ENCODE measurements at regions not wholly inside any gene's neighbourhood (a gene's known extent, or its start where the extent isn't known, plus 50 kb on each side); places are given as distances from the start of the nearest gene placed in this dataset.

- H3K4me2 ChIP-seq (ENCODE audit: insufficient read depth, low read length) = no peak overlapping the region
- H3K9me1 ChIP-seq (ENCODE audit: control insufficient read depth, insufficient read depth, low read length) = no peaks in the 10 kb centered on the region
- TF ChIP-seq SMARCE1 (IDR thresholded peaks at IDR 0.05) (no peak), ZNF12 (CRISPR knock-in tag; IDR thresholded peaks at IDR 0.05) (no peak), NFIX (CRISPR knock-in tag; IDR thresholded peaks at IDR 0.05; ENCODE audit: low read depth) (peak; percentile 66), NFIC (IDR thresholded peaks at IDR 0.05) (peak; percentile 90)
- no TSS peak for BruUV-seq (replicated peaks)
- 0% methylated on average over 1 of the region's 1 CpG for WGBS (ENCODE audit: insufficient coverage, low coverage, missing lambda C conversion rate)
- intact Hi-C loops (cut with micrococcal nuclease) (loop anchor here (5.0 to 10.0 kb wide), 3 partner anchors 642 to 1556 kb away; no protein-coding TSS in a partner anchor), in situ Hi-C loops (cut with MboI) (no loop called here)
- ATAC-seq = no peak
- no peak overlapping the region for H3K4me3 ChIP-seq
- no peaks in the 10 kb centered on the region for H3K4me1 ChIP-seq (replicated peaks in 1 of 2; ENCODE audit: control insufficient read depth in 2 of 2, insufficient read depth in 2 of 2, low read length in 2 of 2)
- H3K27ac ChIP-seq (ENCODE audit: extremely low read depth, low read depth, low read length) = no peak overlapping the region
- H3K79me2 ChIP-seq (ENCODE audit: control insufficient read depth, insufficient read depth, low read length) = no peaks in the 10 kb centered on the region
- no peaks in the 10 kb centered on the region for H3K9me3 ChIP-seq (replicated peaks; ENCODE audit: control insufficient read depth, insufficient read depth, low read depth, low read length)
- peak in 1 of 4 experiments; percentile 7 for DNase-seq (ENCODE audit: extremely low read depth in 1 of 4, low spot score in 3 of 4)
- FAIRE-seq = no peak
- no peaks in the 10 kb centered on the region for H4K20me1 ChIP-seq (replicated peaks; ENCODE audit: control insufficient read depth, insufficient read depth, low read length)
- no peak overlapping the region for H2AFZ ChIP-seq (ENCODE audit: low read depth, low read length)
- H3K36me3 ChIP-seq (ENCODE audit: control insufficient read depth, insufficient read depth, low read length) = no peaks in the 10 kb centered on the region
- no peak overlapping the region for H3K9ac ChIP-seq (ENCODE audit: insufficient read depth in 1 of 2, low read depth in 2 of 2, low read length in 2 of 2)
- ChIA-PET POLR2A (no interaction called here), CTCF (ENCODE audit: low intra/inter-chr PET ratio) (no interaction called here)
- H3K27me3 ChIP-seq (ENCODE audit: control insufficient read depth in 2 of 2, insufficient read depth in 2 of 2, low read length in 2 of 2) = no peaks in the 10 kb centered on the region
These were observed 1209.7 kb upstream of the GJE1 start for GRCh38 chr6:140923048-140923447.

- Histone ChIP-seq H3K27ac (ENCODE audit: extremely low read depth, low read depth, low read length) (no peak overlapping the region), H3K9ac (ENCODE audit: insufficient read depth in 1 of 2, low read depth in 2 of 2, low read length in 2 of 2) (no peak overlapping the region), H3K4me2 (ENCODE audit: insufficient read depth, low read length) (no peak overlapping the region), H3K79me2 (ENCODE audit: control insufficient read depth, insufficient read depth, low read length) (no peaks in the 10 kb centered on the region), H3K4me3 (no peak overlapping the region), H2AFZ (ENCODE audit: low read depth, low read length) (no peak overlapping the region), H3K36me3 (ENCODE audit: control insufficient read depth, insufficient read depth, low read length) (no peaks in the 10 kb centered on the region), H4K20me1 (replicated peaks; ENCODE audit: control insufficient read depth, insufficient read depth, low read length) (no peaks in the 10 kb centered on the region), H3K9me1 (ENCODE audit: control insufficient read depth, insufficient read depth, low read length) (no peaks in the 10 kb centered on the region), H3K9me3 (replicated peaks; ENCODE audit: control insufficient read depth, insufficient read depth, low read depth, low read length) (no peaks in the 10 kb centered on the region), H3K4me1 (replicated peaks in 1 of 2; ENCODE audit: control insufficient read depth in 2 of 2, insufficient read depth in 2 of 2, low read length in 2 of 2) (no peaks in the 10 kb centered on the region), H3K27me3 (ENCODE audit: control insufficient read depth in 2 of 2, insufficient read depth in 2 of 2, low read length in 2 of 2) (no peaks in the 10 kb centered on the region)
- in situ Hi-C loops (cut with MboI) (no loop called here), intact Hi-C loops (cut with micrococcal nuclease) (loop anchor here (5.0 to 10.0 kb wide), 3 partner anchors 643 to 1554 kb away; no protein-coding TSS in a partner anchor)
- peak; percentile 87 for ATAC-seq
- peak; percentile 49 for FAIRE-seq
- peak; percentile 10 to 33 (median 18) for DNase-seq (ENCODE audit: extremely low read depth in 1 of 4, low spot score in 3 of 4)
- WGBS (ENCODE audit: insufficient coverage, low coverage, missing lambda C conversion rate) = 3% methylated on average over 4 of the region's 4 CpGs
- no TSS peak for BruUV-seq (replicated peaks)
- ChIA-PET POLR2A (no interaction called here), CTCF (ENCODE audit: low intra/inter-chr PET ratio) (no interaction called here)
- TF ChIP-seq MED1 (CRISPR knock-in tag; IDR thresholded peaks at IDR 0.05; ENCODE audit: borderline replicate concordance) = no peak
- TF ChIP-seq ILF3 (IDR thresholded peaks at IDR 0.05; ENCODE audit: borderline replicate concordance) = no peak
- TF ChIP-seq POLR3A (IDR thresholded peaks at IDR 0.05; ENCODE audit: borderline replicate concordance, extremely low read depth, insufficient read depth, insufficient read length) = no peak
- TF ChIP-seq ZNF655 (CRISPR knock-in tag; IDR thresholded peaks at IDR 0.05) = no peak
- no peak for TF ChIP-seq ZNF785 (CRISPR knock-in tag; IDR thresholded peaks at IDR 0.05)
- TF ChIP-seq CTCF (IDR thresholded peaks at IDR 0.05 in 2 of 3, conservative IDR thresholded peaks at IDR 0.05 in 1 of 3; ENCODE audit: insufficient read depth in 2 of 3, low read depth in 1 of 3, low read length in 3 of 3) = peak; percentile 17 to 70 (median 56); a peak in 5 of 6 replicates
- no peak for TF ChIP-seq ZNF140 (CRISPR knock-in tag; IDR thresholded peaks at IDR 0.05)
- TF ChIP-seq ZNF311 (CRISPR knock-in tag; IDR thresholded peaks at IDR 0.05) = no peak
These were observed 1211.1 kb upstream of the GJE1 start for GRCh38 chr6:140921366-140922226.

Data from K562 (cell line).